ENCODE measurements at regions not wholly inside any gene's neighbourhood (a gene's known extent, or its start where the extent isn't known, plus 50 kb on each side); places are given as distances from the start of the nearest gene placed in this dataset.

- no peak for TF ChIP-seq EZH2 (IDR thresholded peaks at IDR 0.05; ENCODE audit: borderline replicate concordance, low read length)
- TF ChIP-seq, protein P1, sequence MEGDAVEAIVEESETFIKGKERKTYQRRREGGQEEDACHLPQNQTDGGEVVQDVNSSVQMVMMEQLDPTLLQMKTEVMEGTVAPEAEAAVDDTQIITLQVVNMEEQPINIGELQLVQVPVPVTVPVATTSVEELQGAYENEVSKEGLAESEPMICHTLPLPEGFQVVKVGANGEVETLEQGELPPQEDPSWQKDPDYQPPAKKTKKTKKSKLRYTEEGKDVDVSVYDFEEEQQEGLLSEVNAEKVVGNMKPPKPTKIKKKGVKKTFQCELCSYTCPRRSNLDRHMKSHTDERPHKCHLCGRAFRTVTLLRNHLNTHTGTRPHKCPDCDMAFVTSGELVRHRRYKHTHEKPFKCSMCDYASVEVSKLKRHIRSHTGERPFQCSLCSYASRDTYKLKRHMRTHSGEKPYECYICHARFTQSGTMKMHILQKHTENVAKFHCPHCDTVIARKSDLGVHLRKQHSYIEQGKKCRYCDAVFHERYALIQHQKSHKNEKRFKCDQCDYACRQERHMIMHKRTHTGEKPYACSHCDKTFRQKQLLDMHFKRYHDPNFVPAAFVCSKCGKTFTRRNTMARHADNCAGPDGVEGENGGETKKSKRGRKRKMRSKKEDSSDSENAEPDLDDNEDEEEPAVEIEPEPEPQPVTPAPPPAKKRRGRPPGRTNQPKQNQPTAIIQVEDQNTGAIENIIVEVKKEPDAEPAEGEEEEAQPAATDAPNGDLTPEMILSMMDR (conservative IDR thresholded peaks at IDR 0.05 in 1 of 2, IDR thresholded peaks at IDR 0.05 in 1 of 2; ENCODE audit: extremely low read depth in 1 of 2, insufficient read depth in 1 of 2, low read depth in 1 of 2, low read length in 2 of 2): no peak
Measured at GRCh38 chr5:8538821-8539220, 669.9 kb downstream of the MTRR start.
